ENCODE measurements at regions not wholly inside any gene's neighbourhood (a gene's known extent, or its start where the extent isn't known, plus 50 kb on each side); places are given as distances from the start of the nearest gene placed in this dataset.
"Not testable (repeated sequence)": the region's sequence is repeated elsewhere in the genome, so short reads cannot be mapped to it uniquely, and the experiment has no call there.

DNA sequence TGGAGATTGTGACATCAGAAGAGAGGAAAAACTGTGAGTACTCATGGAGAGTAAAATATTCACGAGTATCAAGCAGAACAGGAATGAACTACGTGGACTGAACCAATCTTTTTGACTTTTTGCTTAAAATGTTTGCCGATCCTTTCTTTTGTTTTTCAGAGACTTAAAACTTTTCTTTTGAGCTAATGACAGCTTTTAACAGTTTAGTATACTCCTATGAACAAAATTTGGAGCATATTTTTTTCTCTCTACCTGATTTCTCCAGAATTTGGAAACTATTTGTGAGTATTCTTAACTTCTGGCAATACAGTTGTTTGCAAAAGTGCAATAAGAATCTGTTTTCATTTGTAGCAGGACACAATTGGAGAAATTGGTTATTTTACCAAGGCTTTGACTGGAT lies 786.3 kb downstream of the SORCS1 start:
- DNase-seq = no peak

DNA sequence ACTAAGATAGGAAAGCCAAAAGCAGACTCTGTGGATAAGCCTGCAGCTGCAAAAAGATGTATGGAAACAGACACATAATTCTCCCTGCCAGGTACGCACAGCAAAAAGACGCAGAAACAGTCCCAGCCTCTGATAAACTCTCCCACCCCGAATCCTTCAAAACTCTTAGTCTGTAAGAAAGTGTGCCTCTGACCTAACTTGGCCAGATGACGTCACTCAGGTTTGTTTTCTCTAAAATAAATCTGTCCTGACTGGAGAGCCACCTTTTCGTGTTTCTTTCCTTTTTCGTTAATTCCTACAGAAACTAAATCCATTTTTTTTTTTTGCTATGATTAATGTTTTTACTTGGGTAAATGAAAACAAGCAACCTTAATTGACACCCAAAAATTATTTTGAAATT lies 793.8 kb downstream of the SORCS1 start:
- DNase-seq = no peak

- no peak for DNase-seq
Observed at GRCh38 chr10:106360870-106361269, 803.6 kb downstream of the SORCS1 start.

DNA sequence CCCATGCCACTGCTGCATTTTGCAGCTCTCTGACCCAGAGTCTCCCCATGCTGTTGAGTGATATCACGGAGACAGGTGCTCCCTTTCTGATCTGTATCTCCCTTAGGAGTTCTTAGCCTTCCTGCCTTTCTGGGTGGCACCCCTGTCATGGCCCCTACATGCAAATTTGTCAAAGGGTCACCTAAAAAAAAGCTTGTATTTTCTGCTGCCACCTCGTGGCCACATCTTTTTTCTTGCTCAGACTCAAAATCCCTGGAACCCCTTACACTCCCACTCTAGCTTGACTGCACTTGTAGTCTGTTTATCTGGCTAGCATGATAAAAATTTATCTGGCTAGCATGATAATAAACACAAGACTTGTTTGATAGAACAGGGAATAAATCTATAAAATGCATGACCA lies 809.1 kb downstream of the SORCS1 start:
- no peak for DNase-seq

DNA sequence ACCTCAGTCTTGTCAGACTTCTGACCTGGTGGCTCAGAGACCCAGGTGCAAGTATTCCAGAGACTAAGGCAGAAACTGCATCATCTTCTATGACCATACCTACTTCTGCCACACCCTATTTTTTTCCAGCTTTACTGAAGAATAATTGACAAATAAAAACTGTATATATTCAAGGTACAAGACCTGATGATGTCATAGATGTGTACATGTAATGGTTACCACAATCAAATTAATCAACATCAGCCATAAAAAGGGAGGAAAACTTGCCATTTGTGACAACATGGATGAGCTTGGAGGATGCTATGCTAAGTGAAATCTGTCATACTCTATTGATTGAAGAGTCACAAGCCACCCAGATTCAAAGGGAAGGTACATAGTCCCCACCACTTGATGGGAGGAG lies 815.6 kb downstream of the SORCS1 start:
- DNase-seq = no peak

- no peak for DNase-seq
Observed at GRCh38 chr10:106347547-106347946, 817.0 kb downstream of the SORCS1 start.

DNA sequence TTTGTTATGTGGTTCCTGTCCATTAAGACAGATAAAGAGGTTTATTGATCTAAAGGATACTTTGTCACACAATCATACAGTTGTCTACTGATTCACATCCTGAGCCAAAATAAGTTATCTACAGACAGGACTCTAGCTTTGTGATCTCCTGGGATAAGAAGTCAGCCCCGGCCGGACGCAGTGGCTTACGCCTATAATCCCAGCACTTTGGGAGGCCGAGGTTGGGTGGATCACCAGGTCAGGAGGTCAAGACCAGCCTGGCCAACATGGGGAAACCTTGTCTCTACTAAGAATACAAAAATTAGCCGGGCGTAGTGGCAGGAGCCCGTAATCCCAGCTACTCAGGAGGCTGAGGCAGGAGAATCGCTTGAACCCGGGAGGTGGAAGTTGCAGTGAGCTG lies 821.0 kb downstream of the SORCS1 start:
- not testable (repeated sequence) for DNase-seq

DNA sequence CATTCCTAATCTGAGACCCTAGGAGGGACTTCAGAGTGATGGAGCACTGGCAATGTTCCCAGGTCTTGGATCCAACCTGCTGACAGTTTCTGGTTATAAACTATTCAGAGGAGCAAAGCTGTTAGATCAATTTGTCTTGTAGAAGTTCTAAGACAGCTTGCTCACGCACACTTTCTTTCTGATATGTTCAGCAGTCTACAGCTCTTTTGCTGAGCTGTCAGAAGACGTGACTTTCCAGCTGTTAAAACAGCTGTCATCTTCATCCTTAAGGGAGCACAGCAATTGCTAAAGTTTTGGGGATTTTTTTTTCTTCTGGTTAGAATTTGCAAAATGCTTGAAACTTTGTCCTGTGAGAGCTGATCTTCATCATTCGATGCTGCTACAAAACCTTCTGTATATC lies 823.1 kb downstream of the SORCS1 start:
- DNase-seq = no peak

GRCh38 chr10:106338486-106338885 lies 826.0 kb downstream of the SORCS1 start:
- DNase-seq = no peak

- no peak for DNase-seq
Observed at GRCh38 chr10:106336874-106337273, 827.6 kb downstream of the SORCS1 start.

DNA sequence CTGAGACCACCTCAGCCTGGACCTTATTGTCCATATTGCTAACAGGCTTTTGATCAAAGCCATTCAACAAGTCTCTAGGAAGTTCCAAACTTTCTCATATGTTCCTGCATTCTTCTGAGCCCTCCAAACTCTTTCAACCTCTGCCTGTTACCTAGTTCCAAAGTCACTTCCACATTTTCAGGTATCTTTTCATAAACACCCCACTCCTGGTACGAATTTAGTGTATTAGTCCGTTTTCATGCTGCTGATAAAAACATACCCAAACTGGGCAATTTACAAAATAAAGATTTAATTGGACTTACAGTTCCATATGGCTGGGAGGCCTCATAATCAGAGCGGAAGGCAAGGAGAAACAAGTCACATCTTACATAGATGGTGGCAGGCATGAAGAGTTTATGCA lies 836.8 kb downstream of the SORCS1 start:
- DNase-seq = no peak

GRCh38 chr10:106320876-106321275 lies 843.6 kb downstream of the SORCS1 start:
- no peak for DNase-seq

DNA sequence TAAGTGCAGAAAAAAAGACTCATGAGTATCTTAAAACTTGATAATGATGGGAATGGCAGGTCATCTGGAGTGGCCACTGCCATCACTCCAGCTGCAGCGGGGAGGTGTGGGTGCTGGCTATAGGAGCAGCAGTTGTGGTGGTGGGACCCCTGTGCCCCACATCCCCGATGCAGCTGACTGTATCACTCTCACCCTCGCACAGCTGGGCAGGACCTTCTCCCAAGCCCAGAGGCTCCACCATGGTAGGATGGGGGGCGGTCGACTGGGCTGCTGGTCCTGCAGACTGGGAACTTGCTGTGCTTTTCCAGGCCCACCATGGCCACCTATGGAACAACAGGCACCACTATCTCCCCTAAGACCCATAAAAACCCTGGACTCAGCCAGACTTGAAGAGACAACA lies 844.4 kb downstream of the SORCS1 start:
- DNase-seq = no peak

DNA sequence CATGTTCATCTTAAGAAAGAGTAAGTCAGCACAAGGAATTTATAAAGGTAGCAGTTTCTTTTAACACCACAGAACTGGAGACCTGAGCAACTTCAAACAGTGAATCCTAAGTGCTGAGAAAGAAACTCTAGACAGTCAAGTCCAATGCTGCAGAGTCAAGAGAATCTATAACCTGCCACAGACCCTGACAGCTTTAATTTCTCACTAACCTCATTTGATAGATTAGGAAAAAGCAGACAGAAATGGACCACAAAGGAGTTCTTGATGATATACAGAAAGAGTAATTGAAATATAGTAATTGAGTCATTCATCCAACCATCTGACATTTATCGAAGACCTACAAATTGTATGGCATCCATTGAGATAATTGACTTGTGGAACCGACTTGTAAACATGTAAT lies 847.0 kb downstream of the SORCS1 start:
- DNase-seq = no peak

GRCh38 chr10:106313041-106313440 lies 851.5 kb downstream of the SORCS1 start:
- DNase-seq = no peak

- DNase-seq = no peak
Observed at GRCh38 chr10:106312087-106312486, 852.4 kb downstream of the SORCS1 start.

- no peak for DNase-seq
Observed at GRCh38 chr10:106311590-106311989, 852.9 kb downstream of the SORCS1 start.

DNA sequence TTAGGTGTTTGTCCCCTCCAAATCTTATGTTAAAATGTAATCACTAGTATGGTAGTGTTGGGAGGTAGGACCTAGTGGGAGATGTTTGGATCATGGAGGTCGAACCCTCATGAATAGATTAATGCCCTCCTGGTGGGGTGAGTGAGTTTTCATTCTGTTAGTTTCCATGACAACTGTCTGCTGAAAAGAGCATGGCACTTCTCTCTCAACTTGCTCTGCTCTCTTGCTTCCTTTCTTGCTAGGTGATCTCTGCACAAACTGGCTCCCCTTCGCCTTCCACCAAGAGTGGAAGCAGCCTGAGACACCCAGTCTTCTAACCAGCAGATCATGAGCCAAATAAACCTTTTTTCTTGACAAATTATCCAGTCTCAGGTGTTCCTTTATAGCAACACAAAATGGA lies 853.9 kb downstream of the SORCS1 start:
- DNase-seq = no peak

- DNase-seq = no peak
Observed at GRCh38 chr10:106309376-106309775, 855.1 kb downstream of the SORCS1 start.

GRCh38 chr10:106308284-106308683 lies 856.2 kb downstream of the SORCS1 start:
- no peak for DNase-seq

DNA sequence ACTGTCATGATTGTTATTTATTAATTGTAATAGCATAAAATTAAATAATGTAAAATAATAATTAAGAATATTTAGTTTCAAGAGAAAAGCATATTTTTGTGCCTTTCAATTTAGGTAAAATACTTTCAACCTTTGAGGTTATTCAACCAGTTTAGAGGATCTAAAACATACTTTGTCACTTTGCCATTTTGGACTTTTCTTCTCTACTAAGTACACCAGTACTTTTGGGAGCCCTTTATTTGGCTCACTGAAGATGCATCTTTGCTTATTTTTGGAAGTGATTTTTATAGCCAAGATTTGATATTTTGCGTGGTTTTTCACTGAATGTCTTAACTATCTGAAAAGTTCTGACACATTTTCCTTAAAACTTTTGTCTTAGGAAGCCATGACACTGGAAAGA lies 860.5 kb downstream of the SORCS1 start:
- no peak for DNase-seq

DNA sequence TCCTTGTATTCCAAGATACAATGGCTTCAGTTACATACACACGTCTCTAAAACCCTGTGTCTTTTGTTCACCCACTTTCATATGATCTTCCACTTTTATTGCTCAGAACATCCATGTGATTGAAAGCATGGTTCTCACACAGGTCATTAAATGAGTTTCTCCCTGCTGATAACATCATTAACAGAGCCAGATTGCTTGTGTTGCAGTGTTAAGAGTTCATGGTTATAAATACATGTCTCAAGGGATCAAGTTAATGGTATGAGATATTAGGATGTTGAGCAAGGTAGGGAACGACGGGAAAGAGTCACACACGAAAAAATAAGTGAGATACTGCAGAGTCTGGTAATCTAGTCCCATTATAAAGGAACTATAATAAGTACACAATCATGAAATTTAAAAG lies 861.5 kb downstream of the SORCS1 start:
- no peak for DNase-seq

DNA sequence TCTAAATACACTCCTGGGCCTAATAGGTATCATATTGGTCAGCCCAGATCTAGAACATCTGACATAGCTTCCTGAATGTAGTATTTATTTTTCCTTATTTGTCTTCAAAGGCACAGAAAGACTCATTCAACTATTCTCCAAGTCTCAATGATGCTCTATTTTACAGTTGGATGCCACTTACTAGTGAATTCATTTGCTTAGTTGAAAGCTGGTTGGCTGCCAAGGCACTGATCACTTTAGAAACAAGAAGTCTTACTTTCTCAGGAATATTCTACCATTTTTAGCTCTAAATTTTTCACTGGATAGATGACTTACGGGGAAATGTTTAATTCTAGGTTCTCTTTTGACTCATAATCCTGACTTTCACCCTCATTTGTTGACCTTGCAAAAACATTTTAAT lies 863.4 kb downstream of the SORCS1 start:
- DNase-seq = no peak

DNA sequence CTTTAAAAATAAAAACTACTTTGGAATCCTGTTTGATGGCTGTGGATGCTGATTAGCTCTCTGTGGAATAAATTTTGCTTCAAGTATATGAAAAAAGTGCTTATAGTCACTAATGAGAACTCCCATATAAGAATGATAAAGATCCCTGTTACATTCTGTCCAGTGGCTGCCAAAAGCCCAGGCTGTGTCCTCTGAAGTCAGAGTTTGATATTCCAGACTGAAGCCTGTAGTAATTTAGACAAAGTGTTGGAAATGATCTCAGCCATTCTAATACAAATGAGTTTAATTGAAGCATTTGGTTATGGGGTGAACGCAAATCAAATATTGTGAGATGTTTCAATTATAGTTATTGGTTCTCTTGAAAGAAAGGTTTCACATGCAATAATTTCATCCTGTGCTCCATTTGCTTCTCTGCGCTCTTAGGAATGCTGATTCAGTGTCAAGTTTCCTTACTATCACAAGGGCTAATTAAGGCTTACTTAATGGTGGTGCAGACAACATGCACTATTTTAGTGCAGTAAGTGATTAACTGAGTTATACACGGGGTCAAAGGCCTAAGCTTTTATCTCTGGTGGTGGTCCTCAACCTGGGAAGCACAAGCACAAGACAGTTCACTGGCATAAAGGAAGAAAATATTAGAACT lies 867.6 kb downstream of the SORCS1 start:
- DNase-seq = no peak

DNA sequence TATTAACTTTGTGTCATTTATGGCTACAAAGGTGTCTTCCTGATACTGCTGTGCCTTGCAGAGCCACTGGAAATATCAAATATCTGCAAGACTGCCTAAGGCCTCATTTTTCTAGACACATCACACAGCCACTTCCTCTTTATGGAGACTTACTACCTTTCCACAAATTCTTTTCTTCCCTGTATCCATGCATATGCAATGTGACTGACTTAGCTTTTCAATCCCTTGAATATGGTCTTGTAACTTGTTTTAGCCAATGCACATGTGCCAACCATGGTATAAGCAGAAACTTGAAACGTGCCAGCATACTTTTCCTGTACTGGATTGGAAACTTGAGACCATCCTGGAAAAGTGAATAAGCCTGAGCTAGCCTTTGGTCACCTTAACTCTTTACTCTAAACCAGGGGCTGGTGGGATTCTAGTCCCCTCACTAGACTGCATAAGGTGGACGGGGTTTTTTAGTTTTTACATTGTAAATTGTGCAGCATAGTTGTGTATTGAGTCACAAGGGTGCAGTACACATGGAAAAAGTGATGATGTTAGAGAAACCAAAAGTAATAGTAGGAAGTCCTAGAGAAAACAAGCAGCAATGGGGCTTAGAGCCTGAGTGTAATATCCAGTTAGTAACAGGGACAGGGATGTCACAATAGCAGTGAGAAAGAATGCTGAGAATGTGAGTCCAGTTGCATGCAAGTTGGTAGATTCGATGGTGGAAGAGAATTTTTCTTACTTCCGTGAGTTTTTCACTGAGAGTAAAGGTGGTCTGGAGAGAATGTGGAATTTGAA lies 879.5 kb downstream of the SORCS1 start:
- DNase-seq = no peak
